HEK293T (cell line): ENCODE measurements at regions not wholly inside any gene's neighbourhood (a gene's known extent, or its start where the extent isn't known, plus 50 kb on each side); places are given as distances from the start of the nearest gene placed in this dataset.

Experiments used
- CTCF ChIA-PET: fragments of 350-600 bp; formaldehyde crosslinking; extraction: SDS; loops from one replicate; lab custom pipeline; 2021; ENCODE audit warnings: antibody characterized with exemption, inconsistent platforms; lab: Yijun Ruan, JAX
- POLR2A ChIA-PET: fragments of 350-600 bp; formaldehyde crosslinking; extraction: SDS; loops from one replicate; lab custom pipeline; 2020; ENCODE audit warnings: antibody characterized with exemption, inconsistent platforms; lab: Yijun Ruan, JAX
- DNase-seq: peaks from one replicate; pipeline ENCODE4 v3.0.0; 2012; ENCODE audit warnings: mixed read lengths; ENCODE audit errors: extremely low spot score
- ARNT ChIP-seq: fragments of 450-650 bp; IDR thresholded peaks from 2 replicates; pipeline ENCODE4 v1.6.1; 2017; ENCODE audit warnings: mild to moderate bottlenecking
- BHLHE40 ChIP-seq: fragments of 450-650 bp; IDR thresholded peaks from 2 replicates; pipeline ENCODE4 v1.6.1; 2016; ENCODE audit warnings: mild to moderate bottlenecking, moderate library complexity, borderline replicate concordance
- CTBP1 ChIP-seq: fragments of 450-650 bp; IDR thresholded peaks from 2 replicates; pipeline ENCODE4 v1.6.1; 2016; ENCODE audit warnings: borderline replicate concordance
- ELF4 ChIP-seq: fragments of 450-650 bp; IDR thresholded peaks from 2 replicates; pipeline ENCODE4 v1.6.1; 2017; ENCODE audit warnings: antibody characterized with exemption
- FOXA1 ChIP-seq: fragments of 450-650 bp; IDR thresholded peaks from 2 replicates; pipeline ENCODE4 v1.6.1; 2016; ENCODE audit warnings: mild to moderate bottlenecking
- FOXK2 ChIP-seq: fragments of 450-650 bp; IDR thresholded peaks from 2 replicates; pipeline ENCODE4 v1.6.1; 2016; ENCODE audit warnings: mild to moderate bottlenecking
- FOXM1 ChIP-seq: fragments of 450-650 bp; IDR thresholded peaks from 2 replicates; pipeline ENCODE4 v1.6.1; 2017; ENCODE audit warnings: mild to moderate bottlenecking, borderline replicate concordance
- HDGF ChIP-seq: fragments of 450-650 bp; IDR thresholded peaks from 2 replicates; pipeline ENCODE4 v1.6.1; 2017; ENCODE audit warnings: antibody characterized with exemption, borderline replicate concordance
- L3MBTL2 ChIP-seq: fragments of 450-650 bp; conservative IDR thresholded peaks from 2 replicates; pipeline ENCODE4 v1.6.1; 2016; ENCODE audit warnings: mild to moderate bottlenecking
- LEF1 ChIP-seq: fragments of 450-650 bp; IDR thresholded peaks from 2 replicates; pipeline ENCODE4 v1.6.1; 2017; ENCODE audit warnings: mild to moderate bottlenecking, borderline replicate concordance
- NFRKB ChIP-seq: fragments of 450-650 bp; IDR thresholded peaks from 2 replicates; pipeline ENCODE4 v1.6.1; 2016; ENCODE audit warnings: mild to moderate bottlenecking, moderate library complexity
- SP1 ChIP-seq: fragments of 450-650 bp; IDR thresholded peaks from 2 replicates; pipeline ENCODE4 v1.6.1; 2017
- SUZ12 ChIP-seq: fragments of 450-650 bp; IDR thresholded peaks from 2 replicates; pipeline ENCODE4 v1.6.1; 2016; ENCODE audit warnings: mild to moderate bottlenecking
- TARDBP ChIP-seq: fragments of 450-650 bp; IDR thresholded peaks from 2 replicates; pipeline ENCODE4 v1.6.1; 2016
- ZNF384 ChIP-seq: fragments of 450-650 bp; IDR thresholded peaks from 2 replicates; pipeline ENCODE4 v1.6.1; 2016
- TF ChIP-seq, protein P1 (sequence below): fragments of 450-650 bp; IDR thresholded peaks from 2 replicates; pipeline ENCODE4 v1.6.1; 2016

DNA sequence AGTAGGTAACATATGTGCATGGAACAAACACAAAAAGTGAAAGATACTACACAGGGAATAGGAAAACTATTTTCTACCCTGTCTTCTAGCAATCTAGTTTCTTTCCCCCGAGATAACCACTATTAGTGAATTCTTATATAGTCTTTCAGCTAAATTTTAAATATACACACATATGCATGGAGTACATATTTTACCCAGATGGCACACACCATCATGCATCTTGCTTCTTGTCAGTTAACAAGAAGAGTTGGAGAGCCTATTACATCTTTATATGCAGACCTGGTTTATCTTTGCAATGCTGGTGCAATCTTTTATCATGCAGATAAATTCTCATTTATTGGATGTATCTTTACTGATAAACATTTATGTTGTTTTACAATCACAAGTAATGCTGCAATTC is 100.4 kb downstream of the OTOR start:
- no peak for DNase-seq
- ChIA-PET POLR2A (no interaction called here), CTCF (no interaction called here)
- TF ChIP-seq ARNT (no peak), HDGF (no peak), TARDBP (no peak), FOXA1 (no peak), ZNF384 (no peak), SP1 (no peak), FOXM1 (no peak), ELF4 (no peak), LEF1 (no peak), BHLHE40 (no peak), FOXK2 (no peak), NFRKB (no peak), L3MBTL2 (no peak), CTBP1 (no peak)
- TF ChIP-seq, protein P1, sequence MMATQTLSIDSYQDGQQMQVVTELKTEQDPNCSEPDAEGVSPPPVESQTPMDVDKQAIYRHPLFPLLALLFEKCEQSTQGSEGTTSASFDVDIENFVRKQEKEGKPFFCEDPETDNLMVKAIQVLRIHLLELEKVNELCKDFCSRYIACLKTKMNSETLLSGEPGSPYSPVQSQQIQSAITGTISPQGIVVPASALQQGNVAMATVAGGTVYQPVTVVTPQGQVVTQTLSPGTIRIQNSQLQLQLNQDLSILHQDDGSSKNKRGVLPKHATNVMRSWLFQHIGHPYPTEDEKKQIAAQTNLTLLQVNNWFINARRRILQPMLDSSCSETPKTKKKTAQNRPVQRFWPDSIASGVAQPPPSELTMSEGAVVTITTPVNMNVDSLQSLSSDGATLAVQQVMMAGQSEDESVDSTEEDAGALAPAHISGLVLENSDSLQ, result no peak

DNA sequence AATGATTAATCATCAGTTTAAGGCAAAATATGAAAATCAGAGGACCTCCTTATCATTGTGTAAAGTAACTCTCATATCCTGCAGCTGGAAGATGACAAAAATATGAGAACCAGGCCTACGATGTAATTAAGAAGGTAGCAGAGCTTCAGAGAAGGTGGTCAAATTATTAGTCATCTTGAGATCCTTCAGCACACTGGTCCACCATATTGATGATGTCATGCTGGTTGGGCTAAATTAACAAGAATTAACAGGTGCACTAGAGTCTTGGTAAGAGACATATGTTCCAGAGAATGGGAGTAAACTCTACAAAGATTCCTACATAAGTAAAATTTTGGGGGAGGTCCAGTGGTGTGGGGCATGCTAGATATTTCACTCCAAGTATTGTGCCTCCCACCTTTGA is 112.8 kb downstream of the OTOR start:
- ChIA-PET CTCF (no interaction called here), POLR2A (no interaction called here)
- no peak for DNase-seq
- no peak for TF ChIP-seq L3MBTL2
- no peak for TF ChIP-seq SP1
- no peak for TF ChIP-seq TARDBP
- TF ChIP-seq FOXM1, result no peak
- no peak for TF ChIP-seq FOXA1
- TF ChIP-seq SUZ12, result no peak
- no peak for TF ChIP-seq CTBP1
- TF ChIP-seq HDGF, result no peak
- TF ChIP-seq BHLHE40, result no peak
- TF ChIP-seq, protein P1, result no peak
- no peak for TF ChIP-seq ZNF384
- no peak for TF ChIP-seq ELF4

DNA sequence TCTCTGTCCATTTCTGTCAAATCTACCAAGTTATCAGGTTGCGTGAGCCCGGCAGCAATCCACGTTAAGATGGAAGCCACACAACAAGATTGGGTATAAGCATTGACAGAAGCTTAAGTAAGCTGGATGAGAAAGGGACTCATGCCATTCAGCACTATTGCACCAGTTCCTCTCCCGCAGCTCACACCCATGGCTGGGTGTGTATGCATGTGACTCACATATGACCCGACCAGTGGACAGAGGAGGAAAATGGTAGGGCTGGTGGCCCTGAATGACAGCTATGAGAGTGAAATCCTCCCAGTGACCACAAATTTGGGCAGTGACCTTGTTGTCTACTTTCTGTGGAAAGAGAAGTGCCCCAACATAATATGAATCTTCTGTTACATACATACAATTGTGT is 113.5 kb downstream of the OTOR start:
- no peak for DNase-seq
- ChIA-PET POLR2A (no interaction called here), CTCF (no interaction called here)
- TF ChIP-seq NFRKB (no peak), ELF4 (no peak), BHLHE40 (no peak), LEF1 (no peak), FOXM1 (no peak), FOXA1 (no peak), FOXK2 (no peak), L3MBTL2 (no peak), HDGF (no peak), TARDBP (no peak), ARNT (no peak), CTBP1 (no peak), SP1 (no peak)
- TF ChIP-seq, protein P1, result no peak

DNA sequence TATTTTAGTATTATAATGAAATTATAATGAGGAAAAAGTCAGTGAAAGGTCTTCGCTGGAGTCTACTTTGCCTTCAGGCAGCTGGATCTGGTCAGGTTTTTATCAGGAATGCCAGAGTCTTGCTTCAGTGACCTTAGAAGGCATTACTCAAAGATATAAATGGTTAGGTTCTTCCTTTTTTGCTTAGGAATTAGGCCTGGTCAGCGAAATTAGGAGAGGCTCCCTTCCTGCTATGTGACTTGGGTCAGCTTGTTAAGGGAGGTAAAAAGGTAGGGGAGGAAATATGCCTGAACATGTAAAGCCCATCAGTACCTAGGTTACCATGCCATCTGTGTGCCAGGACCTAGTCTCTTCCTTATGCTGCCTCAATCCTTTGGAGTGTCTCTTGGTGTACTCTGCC is 115.1 kb downstream of the OTOR start:
- DNase-seq, result no peak
- TF ChIP-seq FOXA1 (no peak), BHLHE40 (no peak), HDGF (no peak), FOXK2 (no peak), CTBP1 (no peak), ELF4 (no peak), FOXM1 (no peak), L3MBTL2 (no peak)
- TF ChIP-seq, protein P1, result no peak
- ChIA-PET CTCF (no interaction called here), POLR2A (no interaction called here)

DNA sequence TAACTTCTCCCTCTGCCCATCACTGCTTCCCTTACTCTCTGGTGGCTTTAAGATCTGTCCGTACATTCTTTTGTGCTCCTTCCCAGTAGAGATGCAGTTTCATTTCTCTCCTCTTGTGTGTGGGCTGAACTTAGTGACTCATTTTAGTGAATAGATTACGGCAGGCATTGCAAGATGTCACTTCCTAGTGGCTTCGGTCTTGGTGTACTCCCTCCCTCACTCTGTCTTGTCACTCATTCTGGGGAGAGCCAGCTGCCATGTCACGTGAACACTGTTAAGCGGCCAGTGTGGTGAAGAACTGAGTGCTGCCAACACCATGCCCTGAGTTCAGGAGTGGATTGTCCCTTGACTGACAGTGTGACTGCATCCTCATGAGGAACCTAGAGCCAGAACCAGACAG is 115.9 kb downstream of the OTOR start:
- POLR2A ChIA-PET, result no interaction called here
- no peak for DNase-seq
- TF ChIP-seq NFRKB, result no peak
- no peak for TF ChIP-seq CTBP1
- TF ChIP-seq L3MBTL2, result no peak
- no peak for TF ChIP-seq BHLHE40
- TF ChIP-seq, protein P1, result no peak
- TF ChIP-seq FOXK2, result no peak
- no peak for TF ChIP-seq SP1
- no peak for TF ChIP-seq ELF4
- no peak for TF ChIP-seq FOXA1
- TF ChIP-seq FOXM1, result no peak
- no peak for TF ChIP-seq SUZ12
- TF ChIP-seq LEF1, result no peak
- TF ChIP-seq ZNF384, result no peak
- TF ChIP-seq HDGF, result no peak
- no peak for TF ChIP-seq ARNT

More for the DNA sequence above, 115.9 kb downstream of the OTOR start:
- CTCF ChIA-PET, result no interaction called here
